ENCODE measurements at regions not wholly inside any gene's neighbourhood (a gene's known extent, or its start where the extent isn't known, plus 50 kb on each side); places are given as distances from the start of the nearest gene placed in this dataset.

- no peak overlapping the region for H3K27ac ChIP-seq (ENCODE audit: low read length)
- no peak overlapping the region for H3K4me2 ChIP-seq (ENCODE audit: low read length)
- no peaks in the 10 kb centered on the region for H3K36me3 ChIP-seq (ENCODE audit: insufficient read depth, low read length)
- no peaks in the 10 kb centered on the region for H4K20me1 ChIP-seq (ENCODE audit: insufficient read depth)
- TF ChIP-seq RAD21 (conservative IDR thresholded peaks at IDR 0.05), result no peak
- no peak for TF ChIP-seq EP300 (conservative IDR thresholded peaks at IDR 0.05; ENCODE audit: poor library complexity, severe bottlenecking)
- no peak for TF ChIP-seq TAF1 (IDR thresholded peaks at IDR 0.05; ENCODE audit: low read depth)
- TF ChIP-seq SMC3 (conservative IDR thresholded peaks at IDR 0.05; ENCODE audit: poor library complexity), result no peak
- TF ChIP-seq CTCF (IDR thresholded peaks at IDR 0.05; ENCODE audit: poor library complexity, severe bottlenecking), result no peak
- TF ChIP-seq REST (IDR thresholded peaks at IDR 0.05; ENCODE audit: borderline replicate concordance), result no peak
- TF ChIP-seq MXI1 (conservative IDR thresholded peaks at IDR 0.05; ENCODE audit: poor library complexity, severe bottlenecking), result no peak
- no peak for TF ChIP-seq POLR2AphosphoS5 (IDR thresholded peaks at IDR 0.05)
- no peak for TF ChIP-seq EZH2 (IDR thresholded peaks at IDR 0.05; ENCODE audit: borderline replicate concordance, insufficient read depth, low read length, poor library complexity, severe bottlenecking)
- no peak overlapping the region for H3K9ac ChIP-seq (ENCODE audit: low read length)
- H3F3A ChIP-seq (ENCODE audit: insufficient read depth, low read length, poor library complexity, severe bottlenecking), result no peaks in the 10 kb centered on the region
- no peaks in the 10 kb centered on the region for H3K9me3 ChIP-seq (ENCODE audit: low read length)
- no peaks in the 10 kb centered on the region for H3K79me2 ChIP-seq (replicated peaks; ENCODE audit: insufficient read depth, low read length)
- no peak overlapping the region for H2AFZ ChIP-seq (ENCODE audit: low read depth, low read length)
- H3K9me2 ChIP-seq (ENCODE audit: insufficient read depth, low read length), result no peaks in the 10 kb centered on the region
- no peaks in the 10 kb centered on the region for H3K27me3 ChIP-seq (ENCODE audit: insufficient read depth, low read depth, low read length)
- H3K4me3 ChIP-seq (ENCODE audit: low read length), result no peak overlapping the region
These were observed 50.0 kb upstream of the FAM20C start for GRCh38 chr7:142248-142941.

Data from neural cell (in vitro differentiated cells).